DND-41 (cell line): ENCODE measurements at regions not wholly inside any gene's neighbourhood (a gene's known extent, or its start where the extent isn't known, plus 50 kb on each side); places are given as distances from the start of the nearest gene placed in this dataset.
"Not testable (repeated sequence)": the region's sequence is repeated elsewhere in the genome, so short reads cannot be mapped to it uniquely, and the experiment has no call there.

Source experiments
- CTCF ChIP-seq: IDR thresholded peaks from 2 replicates; pipeline ENCODE4 v1.5.1; 2012; ENCODE audit warnings: borderline replicate concordance, low read length, moderate library complexity, mild to moderate bottlenecking; ENCODE audit not compliant: poor library complexity, severe bottlenecking; ENCODE audit errors: extremely low read depth
- EZH2 ChIP-seq: IDR thresholded peaks from 3 replicates; pipeline ENCODE4 v1.6.1; 2012; ENCODE audit warnings: borderline replicate concordance, low read depth, mild to moderate bottlenecking, moderate library complexity, low read length, inconsistent platforms; ENCODE audit not compliant: severe bottlenecking

- TF ChIP-seq CTCF, EZH2: not testable (repeated sequence)
Measured at GRCh38 chr17:20898726-20899125, 144.1 kb downstream of the USP22 start.
